IPS-15b (cell line): ENCODE measurements at regions not wholly inside any gene's neighbourhood (a gene's known extent, or its start where the extent isn't known, plus 50 kb on each side); places are given as distances from the start of the nearest gene placed in this dataset.

ENCODE experiments used
- H3K27me3 ChIP-seq: one replicate; pipeline ENCODE4 v1.6.1; 2013; ENCODE audit warnings: low read length; ENCODE audit not compliant: control insufficient read depth, insufficient read depth
- H3K36me3 ChIP-seq: one replicate; pipeline ENCODE4 v1.6.1; 2013; ENCODE audit warnings: low read length; ENCODE audit not compliant: control insufficient read depth, insufficient read depth
- H3K4me1 ChIP-seq: one replicate; pipeline ENCODE4 v1.6.1; 2013; ENCODE audit warnings: mild to moderate bottlenecking, low read length; ENCODE audit not compliant: control insufficient read depth, insufficient read depth
- H3K4me3 ChIP-seq: one replicate; pipeline ENCODE4 v1.5.1; 2013; ENCODE audit warnings: low read depth, low read length
- H3K9ac ChIP-seq: one replicate; pipeline ENCODE4 v1.6.1; 2013; ENCODE audit warnings: low read depth, mild to moderate bottlenecking, low read length
- H3K9me3 ChIP-seq: one replicate; pipeline ENCODE4 v1.6.1; 2013; ENCODE audit warnings: mild to moderate bottlenecking, low read length; ENCODE audit not compliant: control insufficient read depth, insufficient read depth

DNA sequence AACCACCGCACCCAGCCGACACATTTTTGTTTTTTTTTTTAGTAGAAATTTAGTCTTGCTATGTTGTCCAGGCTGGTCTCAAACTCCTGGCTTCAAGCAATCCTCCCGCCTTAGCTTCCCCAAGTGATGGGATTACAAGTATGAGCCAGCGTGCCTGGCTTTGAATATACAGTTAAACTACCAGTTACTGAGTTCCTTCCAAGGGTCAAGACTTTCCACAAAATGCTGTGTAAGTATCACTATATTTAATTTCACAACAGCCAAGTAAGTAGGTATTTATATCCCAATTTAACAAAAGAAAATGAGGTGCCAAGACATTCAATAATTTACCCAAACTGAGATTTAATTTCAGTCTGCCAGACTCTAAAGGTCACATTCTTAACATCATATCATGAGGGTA, 181.3 kb upstream of the TMC3 start:
- H3K9me3 ChIP-seq: no peaks in the 10 kb centered on the region
- H3K4me3 ChIP-seq: no peak overlapping the region
- H3K4me1 ChIP-seq: no peaks in the 10 kb centered on the region
- no peaks in the 10 kb centered on the region for H3K36me3 ChIP-seq
- no peaks in the 10 kb centered on the region for H3K27me3 ChIP-seq
- H3K9ac ChIP-seq: no peak overlapping the region

DNA sequence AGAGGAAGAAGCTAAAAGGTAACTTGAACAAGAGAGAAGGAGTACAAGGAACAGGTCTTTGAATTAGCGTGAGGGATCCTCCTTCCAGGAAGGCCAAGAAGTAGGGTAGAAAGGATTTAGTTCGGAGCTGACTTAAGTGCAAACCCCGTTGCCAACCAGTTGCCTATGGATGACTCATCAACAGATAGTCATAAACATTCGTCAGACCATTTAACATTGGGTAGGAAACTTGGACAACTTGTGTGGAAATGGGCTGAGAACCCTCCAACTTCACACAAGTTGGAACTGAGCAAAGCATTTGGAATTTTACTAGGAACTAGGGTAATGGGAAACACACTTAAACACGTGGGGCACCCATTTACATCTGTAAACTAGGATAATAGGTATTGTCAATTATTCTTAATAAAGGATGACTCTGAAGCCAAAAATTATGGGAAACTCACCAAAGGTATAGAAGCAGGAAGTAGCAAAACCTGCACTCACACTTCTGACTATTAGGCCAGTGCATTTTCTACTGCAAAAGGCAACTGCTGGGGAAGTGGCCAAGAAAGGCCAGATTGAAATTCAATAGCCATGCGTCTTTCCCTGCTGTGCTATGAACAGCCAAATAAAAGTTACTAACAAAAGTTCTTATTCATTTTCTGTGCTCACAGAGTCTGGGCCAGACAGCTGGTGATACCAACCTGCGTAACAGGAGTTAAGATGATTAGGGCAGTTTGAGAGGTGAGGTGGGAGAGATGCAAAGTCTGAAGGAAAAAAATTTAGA, 174.5 kb upstream of the TMC3 start:
- Histone ChIP-seq H3K4me3 (no peak overlapping the region), H3K9ac (no peak overlapping the region), H3K36me3 (no peaks in the 10 kb centered on the region), H3K27me3 (no peaks in the 10 kb centered on the region), H3K4me1 (no peaks in the 10 kb centered on the region), H3K9me3 (no peaks in the 10 kb centered on the region)

DNA sequence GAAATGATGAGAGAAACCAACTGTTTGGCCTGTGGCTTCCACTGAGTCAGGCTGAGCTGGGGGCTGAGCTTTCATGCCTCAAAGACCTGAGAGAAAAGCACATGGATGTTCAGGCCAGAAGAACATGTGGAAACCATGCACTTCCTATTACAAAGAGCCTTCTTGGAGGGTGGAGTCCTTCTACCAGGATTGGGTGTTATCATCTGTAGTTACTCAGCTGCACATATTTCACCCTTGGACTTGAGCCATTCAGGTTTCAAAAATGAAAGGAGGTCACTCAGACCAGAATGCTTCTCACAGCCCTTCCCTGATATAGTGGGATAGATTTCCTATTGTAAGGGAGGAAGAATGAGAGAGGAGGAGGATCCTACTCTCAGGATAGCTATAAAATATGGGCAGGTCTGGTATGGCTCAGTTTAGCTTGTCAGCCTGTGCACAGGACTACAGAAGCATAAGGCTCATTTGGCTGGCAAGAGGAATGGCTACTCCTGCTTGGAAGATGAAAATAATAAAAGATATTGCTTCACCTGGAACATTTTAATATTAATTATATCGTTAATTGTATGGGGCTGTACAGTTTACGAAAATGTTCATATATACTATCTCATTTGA, 173.6 kb upstream of the TMC3 start:
- Histone ChIP-seq H3K4me3 (no peak overlapping the region), H3K4me1 (no peaks in the 10 kb centered on the region), H3K36me3 (no peaks in the 10 kb centered on the region), H3K9ac (no peak overlapping the region), H3K9me3 (no peaks in the 10 kb centered on the region), H3K27me3 (no peaks in the 10 kb centered on the region)

DNA sequence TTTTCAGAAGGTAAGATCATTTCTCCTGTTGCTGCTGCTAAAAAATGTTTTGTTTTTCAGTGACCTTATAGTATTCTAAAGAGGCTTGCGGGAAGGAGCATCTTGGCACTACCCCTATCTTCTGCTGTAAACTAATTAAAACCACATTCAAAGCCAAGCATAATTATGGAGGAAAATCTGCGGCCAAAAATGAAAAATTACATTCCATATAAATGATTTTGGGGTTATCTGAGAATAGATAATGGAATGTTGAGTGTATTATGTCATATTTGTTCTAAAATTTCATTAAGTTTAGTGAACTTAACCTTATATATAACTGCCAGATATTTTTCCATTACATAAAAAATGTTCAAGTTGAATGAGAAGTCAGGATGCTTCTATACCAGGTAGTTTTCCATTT, 170.4 kb upstream of the TMC3 start:
- no peaks in the 10 kb centered on the region for H3K9me3 ChIP-seq
- H3K4me3 ChIP-seq: no peak overlapping the region
- H3K4me1 ChIP-seq: no peaks in the 10 kb centered on the region
- no peaks in the 10 kb centered on the region for H3K36me3 ChIP-seq
- no peaks in the 10 kb centered on the region for H3K27me3 ChIP-seq
- H3K9ac ChIP-seq: no peak overlapping the region

DNA sequence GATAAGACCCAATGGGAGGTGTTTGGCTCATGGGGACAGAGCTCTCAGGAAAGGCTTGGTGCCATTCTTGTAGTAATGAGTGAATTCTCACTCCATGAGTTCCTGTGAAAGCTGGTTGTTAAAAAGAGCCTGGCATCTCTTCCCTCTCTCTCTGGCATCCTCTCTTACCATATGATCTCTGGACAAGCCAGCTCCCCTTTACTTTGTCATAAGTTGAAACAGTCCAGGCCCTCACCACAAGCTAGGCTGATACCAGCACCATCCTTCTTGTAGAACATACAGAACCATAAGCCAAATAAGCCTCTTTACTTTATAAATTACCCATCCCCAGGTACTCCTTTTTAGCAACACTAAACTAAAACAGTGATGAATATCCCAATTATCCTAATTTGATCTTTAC, 166.9 kb upstream of the TMC3 start:
- H3K4me3 ChIP-seq: no peak overlapping the region
- no peak overlapping the region for H3K9ac ChIP-seq
- no peaks in the 10 kb centered on the region for H3K9me3 ChIP-seq
- H3K27me3 ChIP-seq: no peaks in the 10 kb centered on the region
- H3K4me1 ChIP-seq: no peaks in the 10 kb centered on the region
- H3K36me3 ChIP-seq: no peaks in the 10 kb centered on the region

DNA sequence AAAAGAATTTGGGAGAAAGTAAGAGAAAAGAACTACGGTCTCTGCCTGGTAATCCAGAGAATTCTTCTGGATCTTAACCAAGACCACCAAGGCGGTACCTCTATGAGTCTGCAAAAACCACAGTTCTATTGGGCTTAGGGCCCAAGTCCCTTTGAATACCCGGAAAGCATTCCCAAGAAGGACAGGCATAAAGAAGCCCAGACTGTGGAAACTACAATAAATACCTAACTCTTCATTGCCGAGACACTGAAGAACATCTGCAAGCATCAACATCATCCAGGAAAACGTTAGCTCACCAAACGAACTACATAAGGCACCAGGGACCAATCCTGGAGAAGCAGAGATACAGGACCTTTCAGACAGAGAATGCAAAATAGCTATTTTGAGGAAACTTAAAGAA, 162.3 kb upstream of the TMC3 start:
- Histone ChIP-seq H3K4me3 (no peak overlapping the region), H3K27me3 (no peaks in the 10 kb centered on the region), H3K36me3 (no peaks in the 10 kb centered on the region), H3K9ac (no peak overlapping the region), H3K4me1 (peaks cover 7% of the 10 kb centered on the region), H3K9me3 (no peaks in the 10 kb centered on the region)

DNA sequence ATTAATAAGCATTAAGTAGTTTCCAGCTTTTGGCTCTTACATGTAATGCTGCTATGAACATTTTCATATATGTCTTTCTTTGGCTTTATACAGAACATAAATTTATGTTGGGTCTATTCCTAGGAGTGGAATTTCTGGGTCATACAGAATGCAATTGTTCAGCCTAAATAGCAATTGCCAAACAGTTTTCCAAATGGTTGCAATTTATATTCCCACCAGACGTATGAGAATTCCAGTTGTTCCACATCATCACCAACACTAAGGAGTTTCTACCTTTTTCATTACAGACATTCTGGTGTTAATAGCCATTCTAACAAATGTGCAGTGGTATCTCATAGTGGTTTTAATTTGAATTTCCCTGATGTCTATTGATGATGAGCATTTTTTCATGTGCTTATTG, 160.1 kb upstream of the TMC3 start:
- Histone ChIP-seq H3K9me3 (no peaks in the 10 kb centered on the region), H3K27me3 (no peaks in the 10 kb centered on the region), H3K36me3 (no peaks in the 10 kb centered on the region), H3K9ac (no peak overlapping the region), H3K4me1 (peaks cover 24% of the 10 kb centered on the region), H3K4me3 (no peak overlapping the region)

DNA sequence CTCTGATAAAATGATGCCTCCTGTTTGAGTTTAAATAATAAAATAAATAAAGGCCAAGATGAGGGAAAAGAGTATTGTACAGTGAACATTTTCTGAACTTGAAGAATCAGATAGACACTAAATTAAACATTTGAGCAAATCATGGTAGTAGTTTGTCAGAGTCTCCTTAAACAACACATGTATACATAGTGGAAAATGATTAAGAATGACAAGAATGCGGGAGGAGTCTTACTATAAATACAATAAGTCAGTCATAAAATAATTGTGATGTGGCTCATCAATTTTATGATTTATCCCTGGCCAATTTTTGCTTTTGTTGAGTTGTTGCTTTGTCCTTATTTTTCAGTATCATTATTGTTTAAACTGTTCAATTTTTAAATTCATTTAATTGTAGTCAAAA, 158.0 kb upstream of the TMC3 start:
- Histone ChIP-seq H3K4me3 (no peak overlapping the region), H3K9ac (no peak overlapping the region), H3K27me3 (no peaks in the 10 kb centered on the region), H3K36me3 (no peaks in the 10 kb centered on the region), H3K4me1 (peaks cover 24% of the 10 kb centered on the region), H3K9me3 (no peaks in the 10 kb centered on the region)

DNA sequence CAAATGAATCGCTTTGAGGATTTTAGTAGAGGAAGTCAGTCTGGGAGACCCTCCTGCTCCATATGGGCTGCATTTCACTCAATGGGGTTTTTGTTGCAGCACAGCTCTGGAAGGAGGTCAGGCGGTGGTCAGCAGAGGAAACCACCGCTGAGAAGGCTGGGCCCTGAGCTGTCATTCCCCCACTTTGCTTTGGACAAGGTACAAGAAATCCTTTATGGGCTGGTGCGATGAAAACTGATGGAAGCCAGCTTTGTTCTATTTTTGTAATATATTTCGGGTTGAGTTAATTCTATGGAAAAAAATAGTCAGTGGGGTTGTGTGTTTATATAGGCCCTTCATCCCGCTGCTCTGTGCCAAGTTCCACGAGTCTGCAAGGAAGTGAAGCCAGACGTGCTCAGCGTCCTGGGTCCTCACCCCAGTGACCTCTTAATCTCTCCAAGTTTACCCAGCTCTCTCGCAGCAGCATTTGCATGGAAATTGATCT, 157.1 kb upstream of the TMC3 start:
- no peaks in the 10 kb centered on the region for H3K27me3 ChIP-seq
- no peak overlapping the region for H3K9ac ChIP-seq
- H3K36me3 ChIP-seq: no peaks in the 10 kb centered on the region
- H3K4me1 ChIP-seq: peaks cover 24% of the 10 kb centered on the region
- no peaks in the 10 kb centered on the region for H3K9me3 ChIP-seq
- H3K4me3 ChIP-seq: no peak overlapping the region

DNA sequence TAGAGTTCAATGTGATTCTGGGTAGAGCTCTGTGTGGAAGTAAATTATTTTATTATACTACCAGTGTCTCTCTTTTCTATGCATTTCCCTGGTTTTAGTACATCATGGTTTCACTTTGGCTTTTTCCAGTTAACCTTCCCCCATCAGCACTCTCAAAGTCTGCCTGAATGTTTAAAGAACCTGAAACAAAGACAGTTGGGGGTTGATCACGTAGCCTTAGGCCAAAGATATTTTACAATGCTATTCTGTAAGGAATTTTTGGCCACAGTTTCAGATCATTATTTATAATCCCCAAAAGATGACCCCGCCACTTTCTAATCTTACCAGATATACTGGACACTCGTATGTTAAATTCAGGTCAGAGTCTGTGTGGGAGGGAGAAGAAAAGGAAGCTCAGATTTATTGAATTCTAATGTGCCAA, 156.3 kb upstream of the TMC3 start:
- no peak overlapping the region for H3K9ac ChIP-seq
- peaks cover 24% of the 10 kb centered on the region for H3K4me1 ChIP-seq
- H3K27me3 ChIP-seq: no peaks in the 10 kb centered on the region
- H3K9me3 ChIP-seq: no peaks in the 10 kb centered on the region
- H3K36me3 ChIP-seq: no peaks in the 10 kb centered on the region
- H3K4me3 ChIP-seq: no peak overlapping the region

DNA sequence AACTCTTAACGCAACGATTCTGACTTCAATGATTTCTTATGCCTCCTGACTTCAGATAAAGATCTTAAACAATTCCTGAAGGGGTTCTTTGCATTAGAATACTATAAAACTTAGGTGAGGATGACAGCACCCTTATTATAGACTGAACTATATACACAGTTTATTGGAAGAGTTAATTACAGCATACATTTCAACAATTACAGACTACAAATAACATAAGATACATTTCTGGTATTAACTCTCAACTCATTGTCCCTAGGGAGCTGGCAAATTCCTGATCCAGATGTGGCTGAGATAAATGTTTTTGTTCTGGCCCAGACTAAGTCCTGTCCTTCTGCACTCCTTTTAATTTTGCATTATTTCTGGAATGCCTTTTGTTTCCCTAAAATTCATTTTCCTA, 155.5 kb upstream of the TMC3 start:
- Histone ChIP-seq H3K9me3 (no peaks in the 10 kb centered on the region), H3K9ac (no peak overlapping the region), H3K27me3 (no peaks in the 10 kb centered on the region), H3K36me3 (no peaks in the 10 kb centered on the region), H3K4me1 (peaks cover 24% of the 10 kb centered on the region), H3K4me3 (no peak overlapping the region)

DNA sequence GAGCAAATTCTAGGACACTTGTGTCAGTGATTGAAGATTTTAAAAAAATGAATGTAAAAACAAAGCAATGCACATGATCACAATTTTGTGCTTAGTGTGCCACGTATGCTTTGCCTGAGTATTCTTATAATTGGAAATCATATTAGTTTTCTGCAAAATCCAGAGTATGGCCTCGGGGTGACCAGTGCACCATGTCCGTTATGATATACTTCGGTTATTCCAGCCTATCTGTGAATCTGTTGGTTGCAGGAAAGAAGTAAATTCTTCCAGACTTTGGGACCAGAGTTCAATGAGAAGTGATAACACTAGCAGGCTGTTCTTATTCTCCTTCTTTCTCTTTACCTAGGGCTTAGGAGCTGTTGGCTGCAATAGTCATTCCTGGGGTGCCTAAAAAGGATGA, 152.0 kb upstream of the TMC3 start:
- Histone ChIP-seq H3K4me1 (peaks cover 16% of the 10 kb centered on the region), H3K9me3 (no peaks in the 10 kb centered on the region), H3K36me3 (no peaks in the 10 kb centered on the region), H3K27me3 (no peaks in the 10 kb centered on the region), H3K4me3 (no peak overlapping the region), H3K9ac (no peak overlapping the region)
